ENCODE measurements at regions not wholly inside any gene's neighbourhood (a gene's known extent, or its start where the extent isn't known, plus 50 kb on each side); places are given as distances from the start of the nearest gene placed in this dataset.

- in situ Hi-C loops (cut with HindIII; ENCODE audit: low pct_unique_long_range_greater_than_20kb, low sequenced_read_pairs): no loop called here
- no peak for DNase-seq (ENCODE audit: low read depth)
These were observed 101.4 kb upstream of the CD180 start for GRCh38 chr5:67297802-67298532.

GRCh38 chr5:67297376-67297775, 100.8 kb upstream of the CD180 start:
- no peak for DNase-seq (ENCODE audit: low read depth)
- in situ Hi-C loops (cut with HindIII; ENCODE audit: low pct_unique_long_range_greater_than_20kb, low sequenced_read_pairs): no loop called here

- DNase-seq (ENCODE audit: low read depth): no peak
- in situ Hi-C loops (cut with HindIII; ENCODE audit: low pct_unique_long_range_greater_than_20kb, low sequenced_read_pairs): no loop called here
These were observed 97.8 kb upstream of the CD180 start for GRCh38 chr5:67294266-67294938.

GRCh38 chr5:67293226-67293625, 96.6 kb upstream of the CD180 start:
- in situ Hi-C loops (cut with HindIII; ENCODE audit: low pct_unique_long_range_greater_than_20kb, low sequenced_read_pairs): no loop called here
- DNase-seq (ENCODE audit: low read depth): no peak

- in situ Hi-C loops (cut with HindIII; ENCODE audit: low pct_unique_long_range_greater_than_20kb, low sequenced_read_pairs): no loop called here
- no peak for DNase-seq (ENCODE audit: low read depth)
These were observed 95.8 kb upstream of the CD180 start for GRCh38 chr5:67292201-67292940.

GRCh38 chr5:67291671-67292070, 95.1 kb upstream of the CD180 start:
- DNase-seq (ENCODE audit: low read depth): no peak
- in situ Hi-C loops (cut with HindIII; ENCODE audit: low pct_unique_long_range_greater_than_20kb, low sequenced_read_pairs): no loop called here

- DNase-seq (ENCODE audit: low read depth): no peak
These were observed 94.5 kb upstream of the CD180 start for GRCh38 chr5:67291066-67291465.

GRCh38 chr5:67290655-67291054, 94.1 kb upstream of the CD180 start:
- DNase-seq (ENCODE audit: low read depth): no peak
- in situ Hi-C loops (cut with HindIII; ENCODE audit: low pct_unique_long_range_greater_than_20kb, low sequenced_read_pairs): no loop called here

More at GRCh38 chr5:67291066-67291465, 94.5 kb upstream of the CD180 start:
- in situ Hi-C loops (cut with HindIII; ENCODE audit: low pct_unique_long_range_greater_than_20kb, low sequenced_read_pairs): no loop called here

GRCh38 chr5:67289763-67290521, 93.3 kb upstream of the CD180 start:
- no peak for DNase-seq (ENCODE audit: low read depth)
- in situ Hi-C loops (cut with HindIII; ENCODE audit: low pct_unique_long_range_greater_than_20kb, low sequenced_read_pairs): no loop called here

GRCh38 chr5:67287510-67288268, 91.1 kb upstream of the CD180 start:
- in situ Hi-C loops (cut with HindIII; ENCODE audit: low pct_unique_long_range_greater_than_20kb, low sequenced_read_pairs): no loop called here

GRCh38 chr5:67286006-67286405, 89.4 kb upstream of the CD180 start:
- in situ Hi-C loops (cut with HindIII; ENCODE audit: low pct_unique_long_range_greater_than_20kb, low sequenced_read_pairs): no loop called here
- no peak for DNase-seq (ENCODE audit: low read depth)

More at GRCh38 chr5:67287510-67288268, 91.1 kb upstream of the CD180 start:
- DNase-seq (ENCODE audit: low read depth): no peak

GRCh38 chr5:67283988-67284487, 87.4 kb upstream of the CD180 start:
- in situ Hi-C loops (cut with HindIII; ENCODE audit: low pct_unique_long_range_greater_than_20kb, low sequenced_read_pairs): no loop called here
- DNase-seq (ENCODE audit: low read depth): no peak

- no peak for DNase-seq (ENCODE audit: low read depth)
- in situ Hi-C loops (cut with HindIII; ENCODE audit: low pct_unique_long_range_greater_than_20kb, low sequenced_read_pairs): no loop called here
These were observed 86.8 kb upstream of the CD180 start for GRCh38 chr5:67283275-67283987.

GRCh38 chr5:67281874-67282273, 85.3 kb upstream of the CD180 start:
- in situ Hi-C loops (cut with HindIII; ENCODE audit: low pct_unique_long_range_greater_than_20kb, low sequenced_read_pairs): no loop called here
- no peak for DNase-seq (ENCODE audit: low read depth)

- no peak for DNase-seq (ENCODE audit: low read depth)
- in situ Hi-C loops (cut with HindIII; ENCODE audit: low pct_unique_long_range_greater_than_20kb, low sequenced_read_pairs): no loop called here
These were observed 77.2 kb upstream of the CD180 start for GRCh38 chr5:67273689-67274356.

GRCh38 chr5:67272453-67273130, 76.0 kb upstream of the CD180 start:
- DNase-seq (ENCODE audit: low read depth): no peak
- in situ Hi-C loops (cut with HindIII; ENCODE audit: low pct_unique_long_range_greater_than_20kb, low sequenced_read_pairs): no loop called here
